NB4 (cell line): ENCODE measurements at regions not wholly inside any gene's neighbourhood (a gene's known extent, or its start where the extent isn't known, plus 50 kb on each side); places are given as distances from the start of the nearest gene placed in this dataset.

ENCODE experiments used
- POLR2A ChIP-seq: IDR thresholded peaks from 2 replicates; pipeline ENCODE4 v1.6.1; 2011; ENCODE audit warnings: mild to moderate bottlenecking; ENCODE audit not compliant: insufficient read length; ENCODE audit errors: extremely low read depth
- TF ChIP-seq, protein P1 (sequence below): IDR thresholded peaks from one replicate; pipeline ENCODE4 v1.5.1; 2012; ENCODE audit warnings: low read depth, low read length
- TF ChIP-seq, protein P2 (sequence below): IDR thresholded peaks from 2 replicates; pipeline ENCODE4 v1.6.1; 2011; ENCODE audit warnings: low read depth, low read length

DNA sequence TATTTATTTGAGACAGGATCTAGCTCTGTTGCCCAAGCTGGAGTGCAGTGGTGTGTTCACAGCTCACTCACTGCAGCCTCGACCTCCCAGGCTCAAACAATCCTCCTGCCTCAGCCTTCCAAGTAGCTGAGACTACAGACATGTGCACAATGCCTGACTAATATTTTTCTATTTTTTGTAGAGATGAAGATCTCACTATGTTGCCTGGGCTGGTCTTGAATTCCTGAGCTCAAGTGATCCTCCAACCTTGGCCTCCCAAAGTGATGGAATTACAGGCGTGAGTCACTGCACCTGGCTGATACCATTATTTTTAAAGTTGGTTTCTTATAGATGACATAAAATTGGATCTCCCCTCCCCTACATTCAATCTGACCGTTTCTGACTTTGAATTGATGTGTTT lies 139.5 kb upstream of the RGMA start:
- TF ChIP-seq POLR2A, result no peak
- TF ChIP-seq, protein P1, sequence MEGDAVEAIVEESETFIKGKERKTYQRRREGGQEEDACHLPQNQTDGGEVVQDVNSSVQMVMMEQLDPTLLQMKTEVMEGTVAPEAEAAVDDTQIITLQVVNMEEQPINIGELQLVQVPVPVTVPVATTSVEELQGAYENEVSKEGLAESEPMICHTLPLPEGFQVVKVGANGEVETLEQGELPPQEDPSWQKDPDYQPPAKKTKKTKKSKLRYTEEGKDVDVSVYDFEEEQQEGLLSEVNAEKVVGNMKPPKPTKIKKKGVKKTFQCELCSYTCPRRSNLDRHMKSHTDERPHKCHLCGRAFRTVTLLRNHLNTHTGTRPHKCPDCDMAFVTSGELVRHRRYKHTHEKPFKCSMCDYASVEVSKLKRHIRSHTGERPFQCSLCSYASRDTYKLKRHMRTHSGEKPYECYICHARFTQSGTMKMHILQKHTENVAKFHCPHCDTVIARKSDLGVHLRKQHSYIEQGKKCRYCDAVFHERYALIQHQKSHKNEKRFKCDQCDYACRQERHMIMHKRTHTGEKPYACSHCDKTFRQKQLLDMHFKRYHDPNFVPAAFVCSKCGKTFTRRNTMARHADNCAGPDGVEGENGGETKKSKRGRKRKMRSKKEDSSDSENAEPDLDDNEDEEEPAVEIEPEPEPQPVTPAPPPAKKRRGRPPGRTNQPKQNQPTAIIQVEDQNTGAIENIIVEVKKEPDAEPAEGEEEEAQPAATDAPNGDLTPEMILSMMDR, result no peak
- TF ChIP-seq, protein P2, sequence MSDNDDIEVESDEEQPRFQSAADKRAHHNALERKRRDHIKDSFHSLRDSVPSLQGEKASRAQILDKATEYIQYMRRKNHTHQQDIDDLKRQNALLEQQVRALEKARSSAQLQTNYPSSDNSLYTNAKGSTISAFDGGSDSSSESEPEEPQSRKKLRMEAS, result no peak
